ENCODE measurements at regions not wholly inside any gene's neighbourhood (a gene's known extent, or its start where the extent isn't known, plus 50 kb on each side); places are given as distances from the start of the nearest gene placed in this dataset.

DNA sequence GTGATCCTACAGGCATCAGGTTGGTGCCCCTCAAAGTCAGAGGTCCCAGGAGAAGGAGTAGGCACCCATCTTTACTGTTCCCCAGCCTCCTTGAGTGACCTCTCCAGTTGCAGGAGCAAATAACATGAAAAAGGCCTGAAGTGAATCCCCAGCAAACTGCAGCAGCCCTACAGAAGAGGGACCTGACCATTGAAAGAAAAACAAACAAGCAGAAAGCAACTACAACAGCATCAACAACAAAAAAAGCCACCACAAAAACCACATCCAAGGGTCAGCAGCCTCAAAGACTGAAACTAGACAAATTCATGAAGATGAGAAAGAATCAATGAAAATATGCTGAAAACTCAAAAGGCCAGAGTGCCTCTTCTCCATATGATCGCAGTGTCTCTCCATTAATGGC, 128.7 kb downstream of the ANKRD50 start:
- TF ChIP-seq, protein P1, sequence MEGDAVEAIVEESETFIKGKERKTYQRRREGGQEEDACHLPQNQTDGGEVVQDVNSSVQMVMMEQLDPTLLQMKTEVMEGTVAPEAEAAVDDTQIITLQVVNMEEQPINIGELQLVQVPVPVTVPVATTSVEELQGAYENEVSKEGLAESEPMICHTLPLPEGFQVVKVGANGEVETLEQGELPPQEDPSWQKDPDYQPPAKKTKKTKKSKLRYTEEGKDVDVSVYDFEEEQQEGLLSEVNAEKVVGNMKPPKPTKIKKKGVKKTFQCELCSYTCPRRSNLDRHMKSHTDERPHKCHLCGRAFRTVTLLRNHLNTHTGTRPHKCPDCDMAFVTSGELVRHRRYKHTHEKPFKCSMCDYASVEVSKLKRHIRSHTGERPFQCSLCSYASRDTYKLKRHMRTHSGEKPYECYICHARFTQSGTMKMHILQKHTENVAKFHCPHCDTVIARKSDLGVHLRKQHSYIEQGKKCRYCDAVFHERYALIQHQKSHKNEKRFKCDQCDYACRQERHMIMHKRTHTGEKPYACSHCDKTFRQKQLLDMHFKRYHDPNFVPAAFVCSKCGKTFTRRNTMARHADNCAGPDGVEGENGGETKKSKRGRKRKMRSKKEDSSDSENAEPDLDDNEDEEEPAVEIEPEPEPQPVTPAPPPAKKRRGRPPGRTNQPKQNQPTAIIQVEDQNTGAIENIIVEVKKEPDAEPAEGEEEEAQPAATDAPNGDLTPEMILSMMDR (IDR thresholded peaks at IDR 0.05; ENCODE audit: low read depth, low read length): no peak
- no peak overlapping the region for H3K4me3 ChIP-seq (replicated peaks in 1 of 2; ENCODE audit: low read depth in 2 of 2, low read length in 2 of 2)
- DNase-seq (ENCODE audit: low read depth in 2 of 2): no peak

GRCh38 chr4:124589786-124590185, 122.7 kb downstream of the ANKRD50 start:
- no peak for DNase-seq (ENCODE audit: low read depth in 2 of 2)
- H3K4me3 ChIP-seq (replicated peaks in 1 of 2; ENCODE audit: low read depth in 2 of 2, low read length in 2 of 2): no peak overlapping the region
- TF ChIP-seq, protein P1 (IDR thresholded peaks at IDR 0.05; ENCODE audit: low read depth, low read length): no peak

GRCh38 chr4:124590480-124590879, 122.1 kb downstream of the ANKRD50 start:
- DNase-seq (ENCODE audit: low read depth in 2 of 2): no peak
- TF ChIP-seq, protein P1 (IDR thresholded peaks at IDR 0.05; ENCODE audit: low read depth, low read length): no peak
- H3K4me3 ChIP-seq (replicated peaks in 1 of 2; ENCODE audit: low read depth in 2 of 2, low read length in 2 of 2): no peak overlapping the region

DNA sequence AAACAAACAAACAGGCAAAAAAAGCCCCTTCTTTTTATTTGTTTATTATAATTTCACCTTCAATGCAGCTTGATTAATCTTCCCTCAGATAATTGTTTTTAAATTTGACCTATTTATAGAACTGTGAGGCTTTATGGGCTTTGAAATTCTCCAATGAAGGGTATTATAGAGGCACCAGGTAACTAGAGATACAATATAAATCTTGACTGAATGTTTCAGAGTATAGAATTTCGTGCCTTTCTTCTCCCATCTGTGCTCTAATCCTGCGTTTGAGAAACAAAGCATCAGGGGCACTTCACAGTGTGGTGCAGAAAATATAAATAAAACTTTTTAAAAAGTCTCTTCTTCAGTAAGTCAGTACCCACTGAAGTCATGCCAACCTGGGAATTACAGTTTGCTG, 120.9 kb downstream of the ANKRD50 start:
- DNase-seq (ENCODE audit: low read depth in 2 of 2): no peak
- TF ChIP-seq, protein P1 (IDR thresholded peaks at IDR 0.05; ENCODE audit: low read depth, low read length): no peak
- no peak overlapping the region for H3K4me3 ChIP-seq (replicated peaks in 1 of 2; ENCODE audit: low read depth in 2 of 2, low read length in 2 of 2)

DNA sequence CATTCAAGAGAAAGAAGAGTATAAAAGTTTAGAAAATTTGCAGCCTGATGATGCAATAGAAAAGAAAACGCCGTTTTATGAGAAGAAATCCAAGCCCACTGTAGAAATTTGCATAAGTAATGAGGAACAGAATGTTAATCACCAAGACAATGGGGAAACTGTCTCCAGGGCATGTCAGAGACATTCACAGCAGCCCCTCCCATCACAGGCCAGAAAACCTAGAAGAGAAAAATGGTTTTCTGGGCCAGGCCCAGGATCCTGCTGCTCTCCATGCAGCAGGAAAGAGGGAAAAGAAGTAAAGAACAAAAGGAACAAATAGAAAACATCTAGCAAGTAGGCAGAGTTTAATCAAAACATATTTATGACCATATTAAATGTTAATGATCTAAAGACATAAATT, 119.0 kb downstream of the ANKRD50 start:
- DNase-seq (ENCODE audit: low read depth in 2 of 2): no peak
- no peak overlapping the region for H3K4me3 ChIP-seq (replicated peaks in 1 of 2; ENCODE audit: low read depth in 2 of 2, low read length in 2 of 2)
- TF ChIP-seq, protein P1 (IDR thresholded peaks at IDR 0.05; ENCODE audit: low read depth, low read length): no peak

- TF ChIP-seq, protein P1 (IDR thresholded peaks at IDR 0.05; ENCODE audit: low read depth, low read length): no peak
- H3K4me3 ChIP-seq (replicated peaks in 1 of 2; ENCODE audit: low read depth in 2 of 2, low read length in 2 of 2): no peak overlapping the region
- DNase-seq (ENCODE audit: low read depth in 2 of 2): no peak
Observed at GRCh38 chr4:124594945-124595344, 117.6 kb downstream of the ANKRD50 start.

DNA sequence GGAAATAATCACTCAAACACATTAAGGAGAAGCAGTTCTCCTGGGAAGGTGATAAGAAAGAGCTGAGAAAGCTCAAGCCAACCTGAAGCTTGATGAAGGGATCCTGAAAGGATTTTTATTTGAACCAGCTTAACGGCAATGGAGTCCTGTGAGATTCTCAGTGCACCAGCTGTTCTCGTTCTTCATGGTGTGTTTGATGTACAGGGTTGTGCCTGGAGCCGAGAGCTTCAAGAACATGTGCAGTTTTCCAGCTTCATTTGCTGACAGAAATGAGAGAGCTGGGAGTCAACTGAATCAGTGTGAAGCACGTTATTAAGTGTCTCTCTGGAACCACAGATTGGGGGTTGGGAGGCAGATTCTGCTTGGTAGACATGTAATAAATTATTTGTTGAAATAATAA, 115.7 kb downstream of the ANKRD50 start:
- no peak for DNase-seq (ENCODE audit: low read depth in 2 of 2)
- TF ChIP-seq, protein P1 (IDR thresholded peaks at IDR 0.05; ENCODE audit: low read depth, low read length): no peak
- H3K4me3 ChIP-seq (replicated peaks in 1 of 2; ENCODE audit: low read depth in 2 of 2, low read length in 2 of 2): no peak overlapping the region
